ENCODE measurements at regions not wholly inside any gene's neighbourhood (a gene's known extent, or its start where the extent isn't known, plus 50 kb on each side); places are given as distances from the start of the nearest gene placed in this dataset.

- DNase-seq (ENCODE audit: insufficient read length, low spot score), result no peak
- TF ChIP-seq POLR2A (IDR thresholded peaks at IDR 0.05; ENCODE audit: low read depth, low read length), result no peak
- FAIRE-seq, result no peak
Observed at GRCh38 chr13:48156466-48156865, 61.6 kb upstream of the MED4 start.

GRCh38 chr13:48155848-48156247, 60.9 kb upstream of the MED4 start:
- no peak for TF ChIP-seq POLR2A (IDR thresholded peaks at IDR 0.05; ENCODE audit: low read depth, low read length)
- peak; percentile 7 for DNase-seq (ENCODE audit: insufficient read length, low spot score)
- peak; percentile 11 for FAIRE-seq

- TF ChIP-seq POLR2A (IDR thresholded peaks at IDR 0.05; ENCODE audit: low read depth, low read length), result no peak
- no peak for FAIRE-seq
Observed at GRCh38 chr13:48154671-48155070, 59.8 kb upstream of the MED4 start.

GRCh38 chr13:48153186-48153585, 58.3 kb upstream of the MED4 start:
- no peak for FAIRE-seq
- no peak for TF ChIP-seq POLR2A (IDR thresholded peaks at IDR 0.05; ENCODE audit: low read depth, low read length)
- DNase-seq (ENCODE audit: insufficient read length, low spot score), result no peak

More at GRCh38 chr13:48154671-48155070, 59.8 kb upstream of the MED4 start:
- DNase-seq (ENCODE audit: insufficient read length, low spot score), result no peak

- FAIRE-seq (no peak), DNase-seq (ENCODE audit: insufficient read length, low spot score) (no peak)
- TF ChIP-seq POLR2A (IDR thresholded peaks at IDR 0.05; ENCODE audit: low read depth, low read length), result no peak
Observed at GRCh38 chr13:48151363-48152161, 56.7 kb upstream of the MED4 start.

GRCh38 chr13:48148454-48148853, 53.5 kb upstream of the MED4 start:
- no peak for TF ChIP-seq POLR2A (IDR thresholded peaks at IDR 0.05; ENCODE audit: low read depth, low read length)
- FAIRE-seq (no peak), DNase-seq (ENCODE audit: insufficient read length, low spot score) (no peak)

- DNase-seq (ENCODE audit: insufficient read length, low spot score) (no peak), FAIRE-seq (no peak)
- TF ChIP-seq POLR2A (IDR thresholded peaks at IDR 0.05; ENCODE audit: low read depth, low read length), result no peak
Observed at GRCh38 chr13:48146636-48147035, 51.7 kb upstream of the MED4 start.

GRCh38 chr13:48146122-48146521, 51.2 kb upstream of the MED4 start:
- DNase-seq (ENCODE audit: insufficient read length, low spot score) (no peak), FAIRE-seq (no peak)
- no peak for TF ChIP-seq POLR2A (IDR thresholded peaks at IDR 0.05; ENCODE audit: low read depth, low read length)
